CD14-positive monocyte (primary cell): ENCODE measurements at regions not wholly inside any gene's neighbourhood (a gene's known extent, or its start where the extent isn't known, plus 50 kb on each side); places are given as distances from the start of the nearest gene placed in this dataset.

Experiments
- DNase-seq, 3 donors: peaks; one replicate each; pipeline ENCODE4 v3.0.0-alpha.2; 2011 to 2022
- H2AFZ ChIP-seq: 2 replicates; pipeline ENCODE4 v1.6.0; 2012; ENCODE audit warnings: mild to moderate bottlenecking, low read depth, low read length, inconsistent platforms; ENCODE audit not compliant: insufficient read depth, poor library complexity, severe bottlenecking
- H3K27ac ChIP-seq, 2 donors: 1 replicate in 1 of 2; 2 replicates in 1 of 2; pipeline ENCODE4 v1.5.1; 2012 to 2013; ENCODE audit warnings: low read length in 2 of 2, control low read depth in 1 of 2, inconsistent platforms in 1 of 2, low read depth in 1 of 2, mild to moderate bottlenecking in 1 of 2
- H3K27me3 ChIP-seq, 2 donors: one replicate each; pipeline versions ENCODE4 v1.6.0 to v1.6.1; 2011 to 2013; ENCODE audit warnings: low read length in 2 of 2; ENCODE audit not compliant: control insufficient read depth in 2 of 2, insufficient read depth in 2 of 2
- H3K36me3 ChIP-seq, 2 donors: replicated peaks in 1 of 2; 1 replicate in 1 of 2; 2 replicates in 1 of 2; pipeline versions ENCODE4 v1.5.1 to v1.6.1; 2012 to 2013; ENCODE audit warnings: low read length in 2 of 2, control low read depth in 1 of 2, inconsistent platforms in 1 of 2, mild to moderate bottlenecking in 1 of 2; ENCODE audit not compliant: insufficient read depth in 2 of 2, control insufficient read depth in 1 of 2
- H3K4me1 ChIP-seq, 2 donors: 1 replicate in 1 of 2; 2 replicates in 1 of 2; pipeline versions ENCODE4 v1.5.1 to v1.6.1; 2012 to 2013; ENCODE audit warnings: low read length in 2 of 2, control low read depth in 1 of 2, inconsistent platforms in 1 of 2, mild to moderate bottlenecking in 1 of 2, moderate library complexity in 1 of 2; ENCODE audit not compliant: insufficient read depth in 2 of 2, control insufficient read depth in 1 of 2
- H3K4me2 ChIP-seq: replicated peaks from 2 replicates; pipeline ENCODE3; 2012; ENCODE audit warnings: low read length, moderate library complexity, mild to moderate bottlenecking; ENCODE audit not compliant: poor library complexity, severe bottlenecking; ENCODE audit errors: extremely low read depth
- H3K4me3 ChIP-seq, 3 experiments: fragments of 200-600 bp in 1 of 3; sonication (generic) in 1 of 3; replicated peaks in 1 of 3; 1 replicate in 2 of 3; 2 replicates in 1 of 3; pipeline ENCODE4 v1.5.1; 2011 to 2013; ENCODE audit warnings: low read length in 3 of 3, mild to moderate bottlenecking in 3 of 3, control low read depth in 2 of 3, low read depth in 2 of 3, inconsistent platforms in 1 of 3, moderate library complexity in 1 of 3
- H3K79me2 ChIP-seq: 2 replicates; pipeline ENCODE4 v1.6.0; 2012; ENCODE audit warnings: mild to moderate bottlenecking, control low read depth, inconsistent platforms, low read length, moderate library complexity; ENCODE audit not compliant: insufficient read depth
- H3K9ac ChIP-seq: 2 replicates; pipeline ENCODE4 v1.6.0; 2017; ENCODE audit warnings: low read length, mild to moderate bottlenecking; ENCODE audit not compliant: insufficient read depth, poor library complexity, severe bottlenecking
- H3K9me3 ChIP-seq, 2 donors: replicated peaks in 1 of 2; 1 replicate in 1 of 2; 2 replicates in 1 of 2; pipeline versions ENCODE4 v1.5.1 to v1.6.1; 2012 to 2013; ENCODE audit warnings: low read length in 2 of 2, control low read depth in 1 of 2; ENCODE audit not compliant: control insufficient read depth in 1 of 2, insufficient read depth in 1 of 2
- H4K20me1 ChIP-seq: 2 replicates; pipeline ENCODE4 v1.6.0; 2012; ENCODE audit warnings: mild to moderate bottlenecking, low read length, control low read depth, moderate library complexity; ENCODE audit not compliant: insufficient read depth
- H3K27ac Mint-ChIP-seq, 7 donors: one replicate each; pipeline ENCODE4 v1.8.0; 2020; ENCODE audit warnings: mild to moderate bottlenecking in 7 of 7, mixed read lengths in 7 of 7, moderate library complexity in 6 of 7, inconsistent platforms in 2 of 7
- H3K27me3 Mint-ChIP-seq, 3 donors: one replicate each; pipeline ENCODE4 v1.8.0; 2021 to 2022; ENCODE audit warnings: low read depth in 3 of 3, mild to moderate bottlenecking in 3 of 3, mixed read lengths in 3 of 3, moderate library complexity in 3 of 3, inconsistent platforms in 1 of 3
- H3K36me3 Mint-ChIP-seq, 2 donors: one replicate each; pipeline ENCODE4 v1.8.0; 2020; ENCODE audit warnings: mixed read lengths in 2 of 2, inconsistent platforms in 1 of 2, mild to moderate bottlenecking in 1 of 2
- H3K4me1 Mint-ChIP-seq: one replicate; pipeline ENCODE4 v1.8.0; 2020; ENCODE audit warnings: mild to moderate bottlenecking, mixed read lengths
- H3K4me3 Mint-ChIP-seq, 2 donors: one replicate each; pipeline ENCODE4 v1.8.0; 2020; ENCODE audit warnings: mild to moderate bottlenecking in 2 of 2, mixed read lengths in 2 of 2, moderate library complexity in 1 of 2
- H3K9me3 Mint-ChIP-seq, 7 donors: one replicate each; pipeline ENCODE4 v1.8.0; 2020 to 2022; ENCODE audit warnings: mixed read lengths in 7 of 7, mild to moderate bottlenecking in 6 of 7, moderate library complexity in 6 of 7, inconsistent platforms in 2 of 7
- WGBS: methylation state at CpG from one replicate; pipeline ENCODE4 v1.1.5; 2013; ENCODE audit warnings: missing lambda C conversion rate; ENCODE audit not compliant: insufficient coverage; 5-methylcytosine and 5-hydroxymethylcytosine counted together
- intact Hi-C, 2 donors: fragments of 100-400 bp; cut with micrococcal nuclease; formaldehyde crosslinking; loops; one replicate each; pipeline versions ENCODE4 v1.15.0 to v1.15.1; 2023
- TF ChIP-seq, protein P1 (sequence below): fragments of 200-600 bp; IDR thresholded peaks from one replicate; pipeline ENCODE4 v1.8.0; 2022; ENCODE audit warnings: antibody characterized with exemption, mild to moderate bottlenecking

DNA sequence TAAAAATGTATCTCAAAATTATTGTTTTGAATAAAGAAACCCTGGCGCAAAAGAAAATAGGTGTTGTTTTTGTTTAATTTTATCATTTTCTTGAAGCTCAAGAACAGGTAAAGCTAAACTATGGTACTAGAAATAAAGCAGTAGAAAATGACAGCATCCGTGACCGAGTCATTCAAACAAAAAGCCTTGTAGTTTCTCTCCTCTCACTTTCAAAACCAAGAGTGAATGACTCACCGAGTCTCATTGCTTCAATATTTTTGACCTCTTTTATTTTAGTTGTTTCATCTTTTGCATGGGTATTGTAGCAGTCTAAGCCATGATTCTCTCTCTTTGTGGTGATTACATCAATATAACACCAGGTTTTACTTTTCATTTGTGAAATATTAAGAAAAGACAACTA, 396.5 kb downstream of the POM121L12 start:
- Histone ChIP-seq H3K36me3 (no peaks in the 10 kb centered on the region), H3K4me3 (no peak overlapping the region), H3K4me1 (no peaks in the 10 kb centered on the region), H3K4me2 (no peak overlapping the region), H2AFZ (no peak overlapping the region), H3K27ac (no peak overlapping the region), H3K9ac (no peak overlapping the region), H3K9me3 (peaks cover 0 to 13% of the 10 kb centered on the region in 2 donors), H3K27me3 (no peaks in the 10 kb centered on the region), H4K20me1 (no peaks in the 10 kb centered on the region), H3K79me2 (no peaks in the 10 kb centered on the region)
- intact Hi-C loops = no loop called here
- Mint-ChIP-seq H3K4me1 (no peaks in the 10 kb centered on the region), H3K27me3 (no peaks in the 10 kb centered on the region), H3K36me3 (no peaks in the 10 kb centered on the region), H3K4me3 (no peak overlapping the region), H3K9me3 (peaks cover 0 to 8% (median 2%) of the 10 kb centered on the region in 7 donors), H3K27ac (no peak overlapping the region)
- no peak for DNase-seq
- no CpG with 5 or more reads among the region's 4 CpGs for WGBS
- TF ChIP-seq, protein P1, sequence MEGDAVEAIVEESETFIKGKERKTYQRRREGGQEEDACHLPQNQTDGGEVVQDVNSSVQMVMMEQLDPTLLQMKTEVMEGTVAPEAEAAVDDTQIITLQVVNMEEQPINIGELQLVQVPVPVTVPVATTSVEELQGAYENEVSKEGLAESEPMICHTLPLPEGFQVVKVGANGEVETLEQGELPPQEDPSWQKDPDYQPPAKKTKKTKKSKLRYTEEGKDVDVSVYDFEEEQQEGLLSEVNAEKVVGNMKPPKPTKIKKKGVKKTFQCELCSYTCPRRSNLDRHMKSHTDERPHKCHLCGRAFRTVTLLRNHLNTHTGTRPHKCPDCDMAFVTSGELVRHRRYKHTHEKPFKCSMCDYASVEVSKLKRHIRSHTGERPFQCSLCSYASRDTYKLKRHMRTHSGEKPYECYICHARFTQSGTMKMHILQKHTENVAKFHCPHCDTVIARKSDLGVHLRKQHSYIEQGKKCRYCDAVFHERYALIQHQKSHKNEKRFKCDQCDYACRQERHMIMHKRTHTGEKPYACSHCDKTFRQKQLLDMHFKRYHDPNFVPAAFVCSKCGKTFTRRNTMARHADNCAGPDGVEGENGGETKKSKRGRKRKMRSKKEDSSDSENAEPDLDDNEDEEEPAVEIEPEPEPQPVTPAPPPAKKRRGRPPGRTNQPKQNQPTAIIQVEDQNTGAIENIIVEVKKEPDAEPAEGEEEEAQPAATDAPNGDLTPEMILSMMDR = no peak

DNA sequence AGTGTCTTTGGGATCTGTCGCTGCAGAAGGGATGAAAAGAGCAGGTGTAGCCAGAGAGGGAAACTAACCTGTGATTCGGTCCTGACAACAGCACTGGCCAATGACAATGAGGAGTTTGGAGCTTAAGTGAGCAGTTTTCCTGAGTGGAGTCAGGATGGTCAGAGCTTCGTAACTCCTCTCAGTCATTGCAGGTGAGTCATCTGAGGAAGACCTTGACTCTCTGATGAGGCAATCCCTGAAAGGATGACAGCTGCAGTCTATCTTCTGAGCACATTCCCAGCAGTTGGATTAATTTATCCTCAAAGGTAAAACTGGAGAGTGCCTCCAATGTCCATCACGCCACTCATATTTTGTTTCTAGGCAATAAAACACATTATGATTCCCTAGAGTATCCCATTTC, 401.9 kb downstream of the POM121L12 start:
- WGBS = 80% methylated on average over 3 of the region's 4 CpGs
- DNase-seq = no peak
- Mint-ChIP-seq H3K9me3 (peaks cover 0 to 3% (median 0%) of the 10 kb centered on the region in 7 donors), H3K27ac (no peak overlapping the region), H3K36me3 (no peaks in the 10 kb centered on the region), H3K4me1 (no peaks in the 10 kb centered on the region), H3K4me3 (no peak overlapping the region), H3K27me3 (no peaks in the 10 kb centered on the region)
- TF ChIP-seq, protein P1 = no peak
- intact Hi-C loops = no loop called here
- no peaks in the 10 kb centered on the region for H3K79me2 ChIP-seq
- H3K9ac ChIP-seq = no peak overlapping the region
- no peaks in the 10 kb centered on the region for H4K20me1 ChIP-seq
- no peaks in the 10 kb centered on the region for H3K4me1 ChIP-seq
- H3K9me3 ChIP-seq = peaks cover 4% of the 10 kb centered on the region in 2 donors
- H3K27me3 ChIP-seq = no peaks in the 10 kb centered on the region
- no peaks in the 10 kb centered on the region for H3K36me3 ChIP-seq
- H3K4me3 ChIP-seq = no peak overlapping the region
- no peak overlapping the region for H2AFZ ChIP-seq
- H3K4me2 ChIP-seq = no peak overlapping the region
- H3K27ac ChIP-seq = no peak overlapping the region
